BLaER1 (cell line): ENCODE measurements at regions not wholly inside any gene's neighbourhood (a gene's known extent, or its start where the extent isn't known, plus 50 kb on each side); places are given as distances from the start of the nearest gene placed in this dataset.

Experiments
- H3K27ac ChIP-seq: shearing (Covaris generic); formaldehyde crosslinking; 2 replicates; pipeline ENCODE4 v1.8.1; 2022
- H3K27me3 ChIP-seq: shearing (Covaris generic); formaldehyde crosslinking; 2 replicates; pipeline ENCODE4 v1.8.1; 2022
- H3K36me3 ChIP-seq: shearing (Covaris generic); formaldehyde crosslinking; 2 replicates; pipeline ENCODE4 v1.8.1; 2022
- H3K4me1 ChIP-seq: shearing (Covaris generic); formaldehyde crosslinking; 2 replicates; pipeline ENCODE4 v1.8.1; 2022
- H3K4me2 ChIP-seq: shearing (Covaris generic); formaldehyde crosslinking; 2 replicates; pipeline ENCODE4 v1.8.1; 2022
- H3K4me3 ChIP-seq: shearing (Covaris generic); formaldehyde crosslinking; 2 replicates; pipeline ENCODE4 v1.8.1; 2022
- H3K9ac ChIP-seq: shearing (Covaris generic); formaldehyde crosslinking; 2 replicates; pipeline ENCODE4 v1.8.1; 2022
- H3K9me3 ChIP-seq: shearing (Covaris generic); formaldehyde crosslinking; 2 replicates; pipeline ENCODE4 v1.8.1; 2022
- H4K20me1 ChIP-seq: shearing (Covaris generic); formaldehyde crosslinking; 2 replicates; pipeline ENCODE4 v1.8.1; 2022
- Cebpa-rat ChIP-seq: shearing (Covaris generic); IDR thresholded peaks from 2 replicates; pipeline ENCODE4 v1.8.1; 2022

GRCh38 chr3:177596816-177597271, 399.6 kb upstream of the TBL1XR1 start:
- H4K20me1 ChIP-seq = no peaks in the 10 kb centered on the region

GRCh38 chr3:177597311-177598096, 400.2 kb upstream of the TBL1XR1 start:
- H3K4me3 ChIP-seq = peak overlapping the region; percentile 39
- peak overlapping the region; percentile 93 for H3K27ac ChIP-seq
- peaks cover 16% of the 10 kb centered on the region; the same call in 1 of the 2 replicates for H3K9me3 ChIP-seq
- H4K20me1 ChIP-seq = no peaks in the 10 kb centered on the region
- H3K4me1 ChIP-seq = peaks cover 86% of the 10 kb centered on the region
- no peaks in the 10 kb centered on the region for H3K27me3 ChIP-seq
- H3K4me2 ChIP-seq = peak overlapping the region; percentile 82
- no peak for TF ChIP-seq Cebpa-rat
- no peaks in the 10 kb centered on the region for H3K36me3 ChIP-seq
- peak overlapping the region; percentile 69 for H3K9ac ChIP-seq

More at GRCh38 chr3:177596816-177597271, 399.6 kb upstream of the TBL1XR1 start:
- Histone ChIP-seq H3K27me3 (no peaks in the 10 kb centered on the region), H3K4me3 (peak overlapping the region; percentile 39; the same call in 1 of the 2 replicates), H3K4me1 (peaks cover 83% of the 10 kb centered on the region), H3K36me3 (no peaks in the 10 kb centered on the region), H3K9me3 (peaks cover 17% of the 10 kb centered on the region; the same call in 1 of the 2 replicates), H3K4me2 (peak overlapping the region; percentile 82), H3K27ac (peak overlapping the region; percentile 93), H3K9ac (peak overlapping the region; percentile 69; the same call in 1 of the 2 replicates)
- TF ChIP-seq Cebpa-rat = no peak

GRCh38 chr3:177598097-177598833, 401.0 kb upstream of the TBL1XR1 start:
- H3K4me3 ChIP-seq = peak overlapping the region; percentile 39
- no peaks in the 10 kb centered on the region for H3K36me3 ChIP-seq
- H3K9me3 ChIP-seq = peaks cover 13% of the 10 kb centered on the region; the same call in 1 of the 2 replicates
- H3K4me2 ChIP-seq = peak overlapping the region; percentile 82
- TF ChIP-seq Cebpa-rat = no peak
- peak overlapping the region; percentile 69 for H3K9ac ChIP-seq
- peaks cover 94% of the 10 kb centered on the region for H3K4me1 ChIP-seq
- H4K20me1 ChIP-seq = no peaks in the 10 kb centered on the region
- peak overlapping the region; percentile 93 for H3K27ac ChIP-seq
- no peaks in the 10 kb centered on the region for H3K27me3 ChIP-seq

GRCh38 chr3:177599326-177599725, 402.0 kb upstream of the TBL1XR1 start:
- peak overlapping the region; percentile 82 for H3K4me2 ChIP-seq
- H3K9me3 ChIP-seq = peaks cover 22% of the 10 kb centered on the region
- no peaks in the 10 kb centered on the region for H3K36me3 ChIP-seq
- peaks cover 99% of the 10 kb centered on the region for H3K4me1 ChIP-seq
- no peaks in the 10 kb centered on the region for H4K20me1 ChIP-seq
- H3K9ac ChIP-seq = no peak overlapping the region; the same call in 1 of the 2 replicates
- no peaks in the 10 kb centered on the region for H3K27me3 ChIP-seq
- TF ChIP-seq Cebpa-rat = no peak
- peak overlapping the region; percentile 93 for H3K27ac ChIP-seq
- no peak overlapping the region for H3K4me3 ChIP-seq

DNA sequence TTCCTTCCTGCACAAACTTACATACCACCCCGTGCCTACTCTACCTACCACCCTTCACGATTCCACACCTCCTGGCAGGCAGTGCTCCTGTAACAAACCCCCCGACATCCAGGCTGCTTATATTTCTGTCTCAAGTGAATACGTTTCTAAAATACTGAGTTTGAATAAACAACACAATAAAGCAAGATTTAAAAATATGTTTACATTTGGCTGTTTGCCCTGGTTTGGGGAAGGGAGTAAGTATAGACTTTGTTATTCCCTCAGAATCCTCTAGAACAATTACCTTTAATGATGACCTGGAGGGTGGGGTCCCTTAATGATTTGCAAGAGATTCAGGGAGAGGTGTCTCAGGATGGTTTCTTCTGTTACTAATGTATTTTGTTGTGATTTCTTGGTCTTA, 402.6 kb upstream of the TBL1XR1 start:
- H3K9ac ChIP-seq = no peak overlapping the region
- peaks cover 99% of the 10 kb centered on the region for H3K4me1 ChIP-seq
- no peaks in the 10 kb centered on the region for H3K27me3 ChIP-seq
- H3K4me3 ChIP-seq = no peak overlapping the region
- H3K27ac ChIP-seq = peak overlapping the region; percentile 93
- no peaks in the 10 kb centered on the region for H3K36me3 ChIP-seq
- peaks cover 26% of the 10 kb centered on the region for H3K9me3 ChIP-seq
- TF ChIP-seq Cebpa-rat = no peak
- H4K20me1 ChIP-seq = no peaks in the 10 kb centered on the region
- peak overlapping the region; percentile 82 for H3K4me2 ChIP-seq

DNA sequence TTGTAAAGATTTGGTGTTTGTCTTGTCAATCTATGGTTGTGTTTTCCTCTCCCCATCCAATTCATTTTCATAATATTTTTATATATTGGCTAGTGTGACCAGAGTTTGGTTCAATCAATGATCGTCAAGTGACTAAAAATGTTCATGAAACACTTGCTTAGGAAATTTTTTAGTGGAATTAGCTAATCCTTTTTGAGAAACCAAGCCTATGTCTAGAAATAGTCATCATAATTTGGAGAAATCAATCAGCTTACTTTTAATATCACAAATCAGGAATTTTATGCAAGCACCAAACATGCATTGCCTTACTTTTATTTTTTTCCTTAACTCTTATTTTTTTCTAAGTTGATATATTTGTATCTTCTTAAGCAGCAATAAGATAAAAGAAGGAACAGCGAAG, 403.1 kb upstream of the TBL1XR1 start:
- Histone ChIP-seq H3K4me3 (no peak overlapping the region; the same call in 1 of the 2 replicates), H3K4me1 (peaks cover 95% of the 10 kb centered on the region), H3K9ac (no peak overlapping the region), H3K4me2 (peak overlapping the region; percentile 82; the same call in 1 of the 2 replicates), H3K27ac (peak overlapping the region; percentile 93; the same call in 1 of the 2 replicates), H3K36me3 (no peaks in the 10 kb centered on the region), H4K20me1 (no peaks in the 10 kb centered on the region), H3K27me3 (no peaks in the 10 kb centered on the region), H3K9me3 (peaks cover 32% of the 10 kb centered on the region)
- TF ChIP-seq Cebpa-rat = no peak

GRCh38 chr3:177601152-177601551, 403.9 kb upstream of the TBL1XR1 start:
- H3K4me1 ChIP-seq = peaks cover 88% of the 10 kb centered on the region
- no peaks in the 10 kb centered on the region for H3K27me3 ChIP-seq
- no peak for TF ChIP-seq Cebpa-rat
- H4K20me1 ChIP-seq = no peaks in the 10 kb centered on the region
- H3K9me3 ChIP-seq = peaks cover 37% of the 10 kb centered on the region
- H3K9ac ChIP-seq = no peak overlapping the region
- H3K4me2 ChIP-seq = peak overlapping the region; percentile 82
- H3K4me3 ChIP-seq = no peak overlapping the region
- no peaks in the 10 kb centered on the region for H3K36me3 ChIP-seq
- 0 out of 2 replicates have a peak overlapping the region, but pooled peaks have one; percentile 10 for H3K27ac ChIP-seq

DNA sequence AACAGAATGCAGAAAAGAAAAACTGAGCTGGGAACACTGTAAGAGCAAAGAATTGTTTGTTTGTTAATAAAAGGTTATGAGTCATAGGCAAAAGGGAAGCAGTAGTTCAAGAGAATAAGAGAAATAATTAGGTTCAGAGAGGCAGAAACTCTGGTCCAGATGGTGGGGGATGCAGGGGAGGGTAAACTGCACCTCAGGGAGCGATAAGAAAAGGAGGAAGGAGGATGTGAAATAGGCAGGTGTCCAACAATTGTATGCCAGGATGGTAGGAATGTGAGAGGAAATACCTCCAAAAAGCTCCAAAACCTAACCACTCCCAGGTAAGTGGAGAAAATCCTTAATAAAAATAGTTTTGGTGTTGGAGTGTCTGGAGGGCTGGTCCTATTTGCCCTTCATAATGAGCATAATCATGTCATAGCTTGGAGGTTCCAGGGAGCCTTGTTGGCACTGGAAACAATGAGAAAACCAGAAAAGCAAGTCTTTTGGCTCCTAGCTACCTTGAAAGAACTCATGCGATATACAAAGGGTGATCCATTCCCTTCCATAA, 405.4 kb upstream of the TBL1XR1 start:
- Histone ChIP-seq H3K27me3 (no peaks in the 10 kb centered on the region), H3K9ac (no peak overlapping the region), H3K9me3 (peaks cover 43% of the 10 kb centered on the region), H3K4me1 (peaks cover 73% of the 10 kb centered on the region), H3K36me3 (no peaks in the 10 kb centered on the region), H3K4me2 (peak overlapping the region; percentile 50), H3K27ac (peak overlapping the region; percentile 44; the same call in 1 of the 2 replicates), H3K4me3 (no peak overlapping the region), H4K20me1 (no peaks in the 10 kb centered on the region)
- no peak for TF ChIP-seq Cebpa-rat

GRCh38 chr3:177603148-177603603, 405.9 kb upstream of the TBL1XR1 start:
- TF ChIP-seq Cebpa-rat = no peak
- H3K4me3 ChIP-seq = no peak overlapping the region
- H3K36me3 ChIP-seq = no peaks in the 10 kb centered on the region
- peak overlapping the region; percentile 50 for H3K4me2 ChIP-seq
- H3K9me3 ChIP-seq = peaks cover 48% of the 10 kb centered on the region
- no peaks in the 10 kb centered on the region for H3K27me3 ChIP-seq
- H3K4me1 ChIP-seq = peaks cover 68% of the 10 kb centered on the region
- H3K27ac ChIP-seq = peak overlapping the region; percentile 44
- no peaks in the 10 kb centered on the region for H4K20me1 ChIP-seq
- no peak overlapping the region for H3K9ac ChIP-seq
